ENCODE measurements at regions not wholly inside any gene's neighbourhood (a gene's known extent, or its start where the extent isn't known, plus 50 kb on each side); places are given as distances from the start of the nearest gene placed in this dataset.

GRCh38 chr20:39280875-39281274 lies 318.7 kb downstream of the DHX35 start:
- no peak overlapping the region for H3K27ac ChIP-seq
- TF ChIP-seq, protein P1, sequence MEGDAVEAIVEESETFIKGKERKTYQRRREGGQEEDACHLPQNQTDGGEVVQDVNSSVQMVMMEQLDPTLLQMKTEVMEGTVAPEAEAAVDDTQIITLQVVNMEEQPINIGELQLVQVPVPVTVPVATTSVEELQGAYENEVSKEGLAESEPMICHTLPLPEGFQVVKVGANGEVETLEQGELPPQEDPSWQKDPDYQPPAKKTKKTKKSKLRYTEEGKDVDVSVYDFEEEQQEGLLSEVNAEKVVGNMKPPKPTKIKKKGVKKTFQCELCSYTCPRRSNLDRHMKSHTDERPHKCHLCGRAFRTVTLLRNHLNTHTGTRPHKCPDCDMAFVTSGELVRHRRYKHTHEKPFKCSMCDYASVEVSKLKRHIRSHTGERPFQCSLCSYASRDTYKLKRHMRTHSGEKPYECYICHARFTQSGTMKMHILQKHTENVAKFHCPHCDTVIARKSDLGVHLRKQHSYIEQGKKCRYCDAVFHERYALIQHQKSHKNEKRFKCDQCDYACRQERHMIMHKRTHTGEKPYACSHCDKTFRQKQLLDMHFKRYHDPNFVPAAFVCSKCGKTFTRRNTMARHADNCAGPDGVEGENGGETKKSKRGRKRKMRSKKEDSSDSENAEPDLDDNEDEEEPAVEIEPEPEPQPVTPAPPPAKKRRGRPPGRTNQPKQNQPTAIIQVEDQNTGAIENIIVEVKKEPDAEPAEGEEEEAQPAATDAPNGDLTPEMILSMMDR (conservative IDR thresholded peaks at IDR 0.05), result no peak

GRCh38 chr20:39278230-39278788 lies 316.2 kb downstream of the DHX35 start:
- H3K27ac ChIP-seq, result no peak overlapping the region
- TF ChIP-seq, protein P1 (conservative IDR thresholded peaks at IDR 0.05), result no peak

GRCh38 chr20:39277185-39277584 lies 315.0 kb downstream of the DHX35 start:
- no peak overlapping the region for H3K27ac ChIP-seq
- TF ChIP-seq, protein P1 (conservative IDR thresholded peaks at IDR 0.05), result no peak

- TF ChIP-seq, protein P1 (conservative IDR thresholded peaks at IDR 0.05), result no peak
- H3K27ac ChIP-seq, result no peak overlapping the region
These were observed 308.9 kb downstream of the DHX35 start for GRCh38 chr20:39270837-39271604.

GRCh38 chr20:39269493-39270217 lies 307.5 kb downstream of the DHX35 start:
- no peak overlapping the region for H3K27ac ChIP-seq
- TF ChIP-seq, protein P1 (conservative IDR thresholded peaks at IDR 0.05), result no peak

GRCh38 chr20:39268981-39269461 lies 306.9 kb downstream of the DHX35 start:
- TF ChIP-seq, protein P1 (conservative IDR thresholded peaks at IDR 0.05), result peak; percentile 98
- H3K27ac ChIP-seq, result no peak overlapping the region

GRCh38 chr20:39268491-39268951 lies 306.4 kb downstream of the DHX35 start:
- TF ChIP-seq, protein P1 (conservative IDR thresholded peaks at IDR 0.05), result no peak
- no peak overlapping the region for H3K27ac ChIP-seq

All from VCaP (cell line).